Stomach (tissue), 8 donors: ENCODE measurements at regions not wholly inside any gene's neighbourhood (a gene's known extent, or its start where the extent isn't known, plus 50 kb on each side); places are given as distances from the start of the nearest gene placed in this dataset.
"Not testable (repeated sequence)": the region's sequence is repeated elsewhere in the genome, so short reads cannot be mapped to it uniquely, and the experiment has no call there.

Experiments used
- DNase-seq, 2 donors: peaks; one replicate each; pipeline versions ENCODE4 v3.0.0 to v3.0.0-alpha.2; 2013 to 2019
- H3K27ac ChIP-seq, 5 donors: fragments of 200-600 bp in 4 of 5; sonication (generic) in 4 of 5; one replicate each; pipeline ENCODE4 v1.5.1; 2013 to 2019; ENCODE audit warnings: mild to moderate bottlenecking in 1 of 5, moderate library complexity in 1 of 5
- H3K27me3 ChIP-seq, 3 donors: fragments of 200-600 bp; sonication (generic); one replicate each; pipeline ENCODE4 v1.5.1; 2017 to 2019; ENCODE audit warnings: mixed run types in 1 of 3
- H3K36me3 ChIP-seq, 4 donors: fragments of 200-600 bp; sonication (generic); 1 replicate in 3 of 4; 2 replicates in 1 of 4; pipeline ENCODE4 v1.5.1; 2016 to 2019
- H3K4me1 ChIP-seq, 4 donors: fragments of 200-600 bp; sonication (generic); one replicate each; pipeline ENCODE4 v1.5.1; 2016 to 2019
- H3K4me3 ChIP-seq, 4 donors: fragments of 200-600 bp; sonication (generic) in 3 of 4; one replicate each; pipeline ENCODE4 v1.5.1; 2016 to 2019; ENCODE audit warnings: mild to moderate bottlenecking in 1 of 4
- H3K9me3 ChIP-seq, 4 donors: fragments of 200-600 bp; sonication (generic); one replicate each; pipeline ENCODE4 v1.5.1; 2016 to 2019
- CTCF ChIP-seq, 7 experiments: fragments of 450-650 bp in 4 of 7; fragments of 200-600 bp in 3 of 7; sonication (generic) in 3 of 7; IDR thresholded peaks; one replicate each; pipeline ENCODE4 v1.5.1; 2016 to 2019; ENCODE audit warnings: antibody characterized with exemption in 7 of 7, control low read depth in 2 of 7, mild to moderate bottlenecking in 1 of 7
- EP300 ChIP-seq: sonication (generic); formaldehyde crosslinking; IDR thresholded peaks from one replicate; pipeline ENCODE4 v1.6.1; 2017; ENCODE audit warnings: antibody characterized with exemption
- POLR2A ChIP-seq, 4 donors: fragments of 450-650 bp; IDR thresholded peaks; one replicate each; pipeline ENCODE4 v1.6.1; 2016; ENCODE audit warnings: antibody characterized with exemption in 4 of 4, control low read depth in 2 of 4, mild to moderate bottlenecking in 1 of 4, moderate library complexity in 1 of 4
- POLR2AphosphoS5 ChIP-seq, 3 donors: sonication (generic); formaldehyde crosslinking; IDR thresholded peaks; one replicate each; pipeline ENCODE4 v1.6.1; 2016; ENCODE audit warnings: antibody characterized with exemption in 3 of 3
- WGBS, 5 donors: extraction: QIAGEN DNeasy Blood & Tissue Kit in 3 of 5; methylation state at CpG; one replicate each; pipeline versions ENCODE4 v1.1.5 to v1.1.7; 2013 to 2018; 5-methylcytosine and 5-hydroxymethylcytosine counted together
- intact Hi-C: fragments of 100-400 bp; cut with DNase I; formaldehyde crosslinking; loops from one replicate; pipeline ENCODE4 v1.15.1; 2023; ENCODE audit warnings: low total_unique reads
- donor health status: healthy with polysubstance abuse.
- donor health status: Bipolar disorder and iron deficiency.
- donor health status: healthy.

GRCh38 chr7:138248609-138249008 is 172.3 kb downstream of the AKR1D1 start:
- TF ChIP-seq EP300 (no peak), POLR2AphosphoS5 (IDR thresholded peaks at IDR 0.05) (no peak), CTCF (IDR thresholded peaks at IDR 0.05) (no peak), POLR2A (IDR thresholded peaks at IDR 0.05) (no peak)
- Histone ChIP-seq H3K4me3 (no peak overlapping the region), H3K9me3 (peaks cover 0 to 16% (median 5%) of the 10 kb centered on the region in 4 donors), H3K36me3 (no peaks in the 10 kb centered on the region), H3K4me1 (peaks cover 0 to 3% (median 2%) of the 10 kb centered on the region in 4 donors), H3K27me3 (no peaks in the 10 kb centered on the region), H3K27ac (no peak overlapping the region)
- intact Hi-C loops = no loop called here
- DNase-seq = no peak

- H3K9me3 ChIP-seq = peaks cover 0 to 16% (median 5%) of the 10 kb centered on the region in 4 donors
- no peak overlapping the region for H3K4me3 ChIP-seq
- 76 to 91% (median 87%) methylated on average over 4 of the region's 4 CpGs for WGBS, 5 donors
- H3K27me3 ChIP-seq = no peaks in the 10 kb centered on the region
- intact Hi-C loops = no loop called here
- DNase-seq = no peak
- TF ChIP-seq CTCF (IDR thresholded peaks at IDR 0.05) = no peak
- TF ChIP-seq EP300 = no peak
- TF ChIP-seq POLR2AphosphoS5 (IDR thresholded peaks at IDR 0.05) = no peak
- no peak overlapping the region for H3K27ac ChIP-seq
- peaks cover 0 to 3% (median 0%) of the 10 kb centered on the region in 4 donors for H3K4me1 ChIP-seq
- H3K36me3 ChIP-seq = no peaks in the 10 kb centered on the region
Measured at GRCh38 chr7:138249975-138250374, 173.7 kb downstream of the AKR1D1 start.

- H3K27me3 ChIP-seq, H3K27ac ChIP-seq, intact Hi-C loops, H3K4me3 ChIP-seq, H3K36me3 ChIP-seq, H3K4me1 ChIP-seq, DNase-seq: not testable (repeated sequence)
- WGBS, 5 donors = 76 to 95% (median 87%) methylated on average over 5 of the region's 5 CpGs
- peaks cover 0 to 12% (median 3%) of the 10 kb centered on the region in 4 donors for H3K9me3 ChIP-seq
Measured at GRCh38 chr7:138252666-138253065, 176.4 kb downstream of the AKR1D1 start.

- Histone ChIP-seq H3K27ac (no peak overlapping the region), H3K27me3 (no peaks in the 10 kb centered on the region), H3K4me3 (no peak overlapping the region), H3K4me1 (peaks cover 0 to 18% (median 8%) of the 10 kb centered on the region in 4 donors), H3K9me3 (no peaks in the 10 kb centered on the region), H3K36me3 (no peaks in the 10 kb centered on the region)
- TF ChIP-seq CTCF (IDR thresholded peaks at IDR 0.05) = no peak
- TF ChIP-seq POLR2AphosphoS5 (IDR thresholded peaks at IDR 0.05) = no peak
- no peak for TF ChIP-seq EP300
- no peak for TF ChIP-seq POLR2A (IDR thresholded peaks at IDR 0.05)
- 64 to 92% (median 74%) methylated on average over 5 of the region's 5 CpGs for WGBS, 5 donors
- no peak for DNase-seq
- intact Hi-C loops = no loop called here
Measured at GRCh38 chr7:138254444-138254843, 178.2 kb downstream of the AKR1D1 start.

- TF ChIP-seq POLR2A (IDR thresholded peaks at IDR 0.05) (no peak), EP300 (no peak), CTCF (IDR thresholded peaks at IDR 0.05) (no peak), POLR2AphosphoS5 (IDR thresholded peaks at IDR 0.05) (peak in 2 of 3 donors; percentile 47 to 78)
- peak; percentile 65 to 73 for DNase-seq
- intact Hi-C loops = no loop called here
- H3K4me3 ChIP-seq = no peak overlapping the region
- H3K27ac ChIP-seq = peak overlapping the region in 2 of 5 donors; percentile 35 to 36
- no peaks in the 10 kb centered on the region for H3K36me3 ChIP-seq
- H3K9me3 ChIP-seq = peaks cover 0 to 3% (median 0%) of the 10 kb centered on the region in 4 donors
- peaks cover 0 to 18% (median 8%) of the 10 kb centered on the region in 4 donors for H3K4me1 ChIP-seq
- 11 to 34% (median 26%) methylated on average over 10 of the region's 10 CpGs for WGBS, 5 donors
- H3K27me3 ChIP-seq = no peaks in the 10 kb centered on the region
Measured at GRCh38 chr7:138257459-138258196, 181.4 kb downstream of the AKR1D1 start.
